HG03460 (cell line): ENCODE measurements at regions not wholly inside any gene's neighbourhood (a gene's known extent, or its start where the extent isn't known, plus 50 kb on each side); places are given as distances from the start of the nearest gene placed in this dataset.

Experiments
- ATAC-seq: cut with Tn5 transposase; IDR thresholded peaks from one replicate; pipeline ENCODE4 v1.9.1; 2021; ENCODE audit not compliant: unreplicated experiment

GRCh38 chr13:91151921-91152320 lies 195.6 kb upstream of the MIR17HG start:
- no peak for ATAC-seq

GRCh38 chr13:91153372-91153771 lies 194.1 kb upstream of the MIR17HG start:
- ATAC-seq: no peak

- peak; percentile 79 for ATAC-seq
Observed at GRCh38 chr13:91154558-91155353, 192.7 kb upstream of the MIR17HG start.

GRCh38 chr13:91155512-91156114 lies 191.9 kb upstream of the MIR17HG start:
- ATAC-seq: peak; percentile 9

DNA sequence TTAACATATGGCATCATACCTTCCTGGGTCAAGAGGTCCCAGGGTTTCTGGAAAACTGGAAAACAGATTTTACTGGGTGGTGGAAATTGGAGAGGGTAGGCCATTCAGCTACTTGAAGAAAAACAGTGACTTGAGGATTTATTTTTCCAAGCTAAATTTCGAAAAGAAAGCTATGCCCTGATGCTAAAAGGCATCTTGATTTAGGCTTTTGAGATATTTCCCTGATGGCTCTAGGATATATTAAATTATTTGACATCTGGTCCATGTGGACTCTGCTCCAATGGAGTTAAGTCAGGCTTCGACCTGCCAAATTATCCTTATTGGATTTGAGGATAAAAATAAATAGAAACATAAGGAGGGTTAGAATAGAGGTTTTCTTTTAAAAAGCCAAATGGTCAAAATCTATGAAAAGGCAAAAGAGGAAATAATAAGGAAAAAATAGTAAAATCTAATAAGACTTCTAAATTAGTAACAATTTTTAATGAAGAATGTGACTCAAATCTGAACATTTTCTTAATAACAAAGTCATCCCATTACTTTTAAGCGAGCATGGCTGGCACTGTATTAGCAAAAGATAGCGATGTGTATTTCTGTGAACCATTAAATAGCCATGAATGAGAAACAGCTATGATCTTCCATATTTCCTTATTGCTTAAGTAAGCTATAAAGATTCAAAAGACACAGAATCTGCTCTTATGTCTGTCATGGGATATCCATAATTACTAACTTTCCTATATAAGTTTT lies 190.0 kb upstream of the MIR17HG start:
- no peak for ATAC-seq

DNA sequence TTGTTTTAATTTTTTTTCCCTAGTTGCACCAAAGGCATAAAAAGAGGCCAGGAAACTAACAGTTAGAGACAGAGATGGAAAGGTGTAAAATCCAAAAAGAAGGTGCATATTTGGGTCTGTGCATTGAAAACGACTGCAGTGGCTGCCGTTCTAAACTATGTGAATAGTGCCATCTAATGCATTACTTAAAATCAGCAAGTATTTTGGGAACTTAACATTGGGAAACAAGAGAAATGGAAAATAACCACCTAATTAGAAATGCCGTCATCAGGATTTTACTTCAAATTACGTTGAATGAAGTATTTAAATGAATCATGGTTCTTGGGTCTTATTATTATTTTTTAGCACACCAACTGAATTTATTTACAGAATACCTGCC lies 189.5 kb upstream of the MIR17HG start:
- ATAC-seq: no peak

DNA sequence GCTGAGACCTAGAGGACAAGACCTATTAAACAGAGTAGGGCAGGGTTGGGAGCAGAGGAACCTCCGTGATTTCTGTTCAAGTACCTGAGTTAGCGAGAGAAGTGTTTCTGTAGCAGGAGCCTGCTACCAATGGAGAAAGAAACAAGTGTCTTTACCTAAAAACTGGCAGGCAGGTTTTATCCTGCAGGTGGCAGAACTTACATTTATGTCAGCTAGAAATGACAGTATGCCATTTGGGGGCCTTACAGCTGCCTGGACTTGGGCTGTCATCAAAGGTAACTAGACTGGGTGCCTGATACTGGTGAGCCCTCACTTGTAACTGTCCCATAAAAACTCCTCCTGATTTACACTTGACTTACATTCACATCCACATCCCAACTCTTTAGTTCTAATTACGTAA lies 185.3 kb upstream of the MIR17HG start:
- no peak for ATAC-seq

DNA sequence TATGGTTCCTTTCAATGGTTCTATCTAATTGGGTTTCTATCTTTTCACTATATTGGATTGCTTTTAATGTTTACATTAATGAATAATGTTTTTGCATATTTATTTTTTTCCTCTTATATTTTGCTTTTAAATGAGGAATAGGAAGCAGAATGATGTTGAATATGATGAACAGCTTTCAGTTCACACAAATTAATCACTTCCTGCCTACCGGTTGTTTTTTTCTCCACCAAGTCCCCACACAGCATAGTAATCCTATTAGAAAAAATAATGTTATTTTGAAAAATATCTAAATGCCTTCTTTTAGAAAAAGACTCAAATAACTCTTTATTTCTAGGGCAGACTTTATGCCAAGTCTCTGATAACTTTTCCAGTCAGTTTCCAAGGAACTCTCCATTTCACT lies 184.9 kb upstream of the MIR17HG start:
- no peak for ATAC-seq

- ATAC-seq: no peak
Observed at GRCh38 chr13:91165758-91166157, 181.7 kb upstream of the MIR17HG start.

GRCh38 chr13:91166714-91167511 lies 180.6 kb upstream of the MIR17HG start:
- ATAC-seq: no peak

- no peak for ATAC-seq
Observed at GRCh38 chr13:91167706-91168385, 179.6 kb upstream of the MIR17HG start.

GRCh38 chr13:91168386-91168711 lies 179.1 kb upstream of the MIR17HG start:
- ATAC-seq: no peak

DNA sequence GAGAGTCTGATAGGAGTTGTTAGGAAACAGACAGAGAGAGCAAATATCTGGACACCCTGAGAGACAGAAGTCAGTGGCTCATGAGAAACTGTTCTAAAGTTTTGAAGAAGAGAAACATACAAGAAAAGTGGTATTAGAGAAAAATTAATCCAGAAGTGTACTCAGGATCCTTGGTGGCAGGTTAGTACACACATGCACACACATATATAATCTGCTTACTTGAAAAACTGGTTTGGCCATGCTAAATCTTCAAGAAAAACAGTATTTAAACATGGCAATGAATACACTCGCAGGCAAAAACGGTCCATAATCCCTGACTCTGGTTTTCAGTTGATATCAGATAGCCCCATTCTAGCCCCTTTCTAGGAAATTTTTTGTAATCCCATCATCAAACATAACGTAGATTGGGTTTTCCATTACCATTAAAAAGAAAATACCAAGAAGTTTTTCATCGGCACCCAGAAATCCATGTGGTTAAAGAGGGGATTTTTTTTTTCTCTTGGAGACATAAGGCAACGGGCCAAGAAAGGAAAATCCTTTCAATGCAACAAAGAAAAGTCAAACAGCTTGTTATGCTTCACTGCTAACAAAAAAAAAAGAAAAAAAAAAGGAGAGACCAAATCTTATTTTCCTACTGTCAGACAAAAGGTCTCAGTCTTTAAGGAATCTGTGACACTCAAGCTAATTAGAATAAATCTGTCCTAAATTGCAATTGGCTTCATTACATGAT lies 178.0 kb upstream of the MIR17HG start:
- no peak for ATAC-seq

DNA sequence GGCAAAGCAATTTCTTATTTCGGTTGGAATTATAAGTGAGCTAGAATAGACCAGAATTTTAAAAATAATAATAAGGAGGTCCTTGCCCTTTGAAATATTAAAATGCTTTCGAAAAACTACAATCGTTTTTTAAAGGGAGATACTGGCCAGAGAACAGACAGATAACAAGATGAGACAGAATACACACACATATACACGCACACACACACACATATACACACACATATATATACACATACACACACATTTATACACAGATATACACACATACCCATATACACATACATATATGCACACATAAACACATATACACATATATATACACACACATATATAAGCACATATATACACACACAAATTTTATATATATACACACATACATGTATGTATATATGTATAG lies 175.3 kb upstream of the MIR17HG start:
- no peak for ATAC-seq

DNA sequence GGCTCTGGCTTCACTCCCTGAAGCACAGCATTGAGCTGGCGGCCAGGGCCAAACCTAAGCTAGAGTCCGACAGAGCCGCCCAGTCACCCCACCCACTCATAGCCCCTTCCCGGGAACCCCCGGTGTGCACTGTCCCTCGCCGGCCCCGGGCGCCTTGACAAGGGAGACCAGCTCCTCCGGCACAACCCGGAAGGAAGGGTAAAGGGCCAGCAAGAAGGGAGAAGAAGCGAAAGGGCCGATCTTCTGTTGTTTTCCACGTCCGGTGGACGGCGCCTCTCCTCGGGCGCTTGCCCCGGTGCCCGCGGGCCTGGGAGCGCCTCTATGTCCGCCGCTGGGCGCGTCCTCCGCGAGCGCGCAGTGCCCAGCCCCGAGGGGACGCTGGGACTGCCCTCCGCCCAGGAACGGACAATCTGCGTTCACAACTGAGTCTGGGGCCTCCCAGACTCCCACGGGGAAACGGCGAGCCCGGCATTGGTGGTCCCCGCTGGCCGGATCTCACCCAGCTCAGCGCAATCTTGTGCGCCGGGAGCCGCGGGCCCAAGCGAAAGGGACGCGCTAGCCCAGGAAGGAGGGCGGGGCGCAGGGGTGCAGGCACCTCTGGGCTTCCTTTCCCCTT lies 172.5 kb upstream of the MIR17HG start:
- ATAC-seq: no peak

- ATAC-seq: no peak
Observed at GRCh38 chr13:91178099-91178498, 169.4 kb upstream of the MIR17HG start.

GRCh38 chr13:91181892-91182291 lies 165.6 kb upstream of the MIR17HG start:
- no peak for ATAC-seq

DNA sequence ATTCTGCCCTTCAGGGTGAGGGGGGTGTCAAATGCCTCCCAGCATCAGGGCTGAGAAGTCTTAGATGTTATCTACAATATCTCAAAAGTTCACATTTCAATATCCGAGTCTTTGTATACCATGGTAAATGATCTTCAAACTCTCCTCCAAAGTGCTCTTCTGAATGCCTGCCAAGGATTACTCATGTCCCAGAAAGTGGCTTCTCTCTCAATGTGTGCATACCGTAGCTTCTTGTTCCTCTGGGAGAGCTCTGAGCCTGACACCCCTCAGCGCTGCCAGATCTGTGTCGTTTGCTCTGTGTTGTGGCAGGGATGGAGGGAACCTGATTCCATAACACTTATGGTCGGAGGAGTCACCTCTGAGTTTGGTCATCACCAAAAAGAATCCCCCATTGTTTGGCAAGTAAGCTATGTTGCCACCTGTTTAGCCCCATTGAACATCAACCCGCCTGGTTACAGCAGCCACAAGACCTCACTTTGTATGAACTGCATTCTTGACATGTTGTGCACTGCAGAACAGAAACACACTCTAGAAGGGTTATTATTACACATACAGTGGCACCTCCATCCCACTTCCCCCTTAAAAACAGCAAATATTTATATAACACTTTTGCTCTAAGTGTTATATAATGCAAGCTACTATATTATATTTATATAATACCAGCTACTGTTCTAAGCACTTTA lies 163.1 kb upstream of the MIR17HG start:
- ATAC-seq: no peak

GRCh38 chr13:91185294-91185863 lies 162.1 kb upstream of the MIR17HG start:
- no peak for ATAC-seq
